ENCODE measurements at regions not wholly inside any gene's neighbourhood (a gene's known extent, or its start where the extent isn't known, plus 50 kb on each side); places are given as distances from the start of the nearest gene placed in this dataset.

DNA sequence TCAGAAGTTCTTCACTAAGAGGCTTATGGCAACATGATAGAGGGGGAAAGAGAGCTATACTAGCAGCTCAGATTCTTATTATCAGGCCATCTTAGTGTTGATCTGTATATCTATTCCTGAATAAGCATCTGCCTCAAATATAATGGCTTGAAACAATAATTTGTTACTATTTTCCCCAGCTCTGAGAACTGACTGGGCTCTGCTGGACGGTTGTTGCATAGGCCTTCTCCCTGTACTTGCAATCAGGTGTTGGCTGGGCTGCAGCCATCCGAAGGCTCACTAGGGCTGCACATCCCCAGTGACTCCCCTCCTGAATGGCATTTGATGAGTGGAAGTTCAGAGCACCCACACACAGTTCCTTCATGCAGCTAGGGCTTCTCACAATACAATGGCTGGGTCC is 116.0 kb downstream of the PROX1 start:
- Histone ChIP-seq H3K79me2 (ENCODE audit: low read depth) (no peaks in the 10 kb centered on the region), H3K27me3 (ENCODE audit: insufficient read depth, low read depth) (no peaks in the 10 kb centered on the region), H3K4me3 (no peak overlapping the region), H2AFZ (no peak overlapping the region), H3K9me2 (ENCODE audit: insufficient read depth) (no peaks in the 10 kb centered on the region), H3K4me1 (replicated peaks; ENCODE audit: insufficient read depth) (peaks cover 29% of the 10 kb centered on the region), H3F3A (ENCODE audit: insufficient read depth, low read depth) (peaks cover 14% of the 10 kb centered on the region), H3K9me3 (ENCODE audit: insufficient read depth, low read depth) (peaks cover 20% of the 10 kb centered on the region), H4K20me1 (ENCODE audit: insufficient read depth) (no peaks in the 10 kb centered on the region), H3K36me3 (ENCODE audit: low read depth) (0 out of 2 replicates have a peak, but pooled peaks cover 6% of the 10 kb centered on the region), H3K27ac (peak overlapping the region; percentile 88), H3K4me2 (peak overlapping the region; percentile 54; the same call in 1 of the 2 replicates)
- TF ChIP-seq, protein P1, sequence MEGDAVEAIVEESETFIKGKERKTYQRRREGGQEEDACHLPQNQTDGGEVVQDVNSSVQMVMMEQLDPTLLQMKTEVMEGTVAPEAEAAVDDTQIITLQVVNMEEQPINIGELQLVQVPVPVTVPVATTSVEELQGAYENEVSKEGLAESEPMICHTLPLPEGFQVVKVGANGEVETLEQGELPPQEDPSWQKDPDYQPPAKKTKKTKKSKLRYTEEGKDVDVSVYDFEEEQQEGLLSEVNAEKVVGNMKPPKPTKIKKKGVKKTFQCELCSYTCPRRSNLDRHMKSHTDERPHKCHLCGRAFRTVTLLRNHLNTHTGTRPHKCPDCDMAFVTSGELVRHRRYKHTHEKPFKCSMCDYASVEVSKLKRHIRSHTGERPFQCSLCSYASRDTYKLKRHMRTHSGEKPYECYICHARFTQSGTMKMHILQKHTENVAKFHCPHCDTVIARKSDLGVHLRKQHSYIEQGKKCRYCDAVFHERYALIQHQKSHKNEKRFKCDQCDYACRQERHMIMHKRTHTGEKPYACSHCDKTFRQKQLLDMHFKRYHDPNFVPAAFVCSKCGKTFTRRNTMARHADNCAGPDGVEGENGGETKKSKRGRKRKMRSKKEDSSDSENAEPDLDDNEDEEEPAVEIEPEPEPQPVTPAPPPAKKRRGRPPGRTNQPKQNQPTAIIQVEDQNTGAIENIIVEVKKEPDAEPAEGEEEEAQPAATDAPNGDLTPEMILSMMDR (conservative IDR thresholded peaks at IDR 0.05) = no peak
- TF ChIP-seq EZH2 (IDR thresholded peaks at IDR 0.05; ENCODE audit: low read depth) = no peak
- CTCF ChIA-PET = no interaction called here
- no peak for DNase-seq
- no TSS peak for BruUV-seq (replicated peaks)
- intact Hi-C loops (cut with micrococcal nuclease; ENCODE audit: unreplicated experiment) = no loop called here
- POLR2A ChIA-PET (ENCODE audit: unreplicated experiment) = no interaction called here

DNA sequence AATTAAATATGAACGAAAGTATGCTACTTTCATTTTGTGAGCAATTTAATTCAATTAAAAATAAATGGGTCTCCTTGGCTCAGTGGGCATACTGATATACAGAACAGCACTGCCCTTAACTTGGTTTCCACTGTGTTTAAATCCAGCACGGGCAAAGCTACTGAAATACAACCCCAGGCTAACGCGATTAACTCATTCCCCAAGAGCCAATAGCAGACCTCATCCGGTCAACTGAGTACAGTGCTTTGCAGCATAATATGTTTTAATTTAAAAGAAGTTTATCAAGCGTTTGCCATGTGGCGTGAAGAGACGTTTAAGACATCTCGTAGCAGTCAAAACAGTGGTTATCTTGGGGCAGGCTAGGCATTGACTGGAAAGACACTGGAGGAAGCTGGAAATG is 118.6 kb downstream of the PROX1 start:
- peaks cover 26% of the 10 kb centered on the region for H3K4me1 ChIP-seq (replicated peaks; ENCODE audit: insufficient read depth)
- H3K36me3 ChIP-seq (ENCODE audit: low read depth) = 0 out of 2 replicates have a peak, but pooled peaks cover 6% of the 10 kb centered on the region
- no peak for DNase-seq
- H3K4me3 ChIP-seq = no peak overlapping the region
- peaks cover 14% of the 10 kb centered on the region for H3F3A ChIP-seq (ENCODE audit: insufficient read depth, low read depth)
- no peaks in the 10 kb centered on the region for H4K20me1 ChIP-seq (ENCODE audit: insufficient read depth)
- no peaks in the 10 kb centered on the region for H3K79me2 ChIP-seq (ENCODE audit: low read depth)
- H3K9me2 ChIP-seq (ENCODE audit: insufficient read depth) = no peaks in the 10 kb centered on the region
- intact Hi-C loops (cut with micrococcal nuclease; ENCODE audit: unreplicated experiment) = no loop called here
- no peaks in the 10 kb centered on the region for H3K27me3 ChIP-seq (ENCODE audit: insufficient read depth, low read depth)
- POLR2A ChIA-PET (ENCODE audit: unreplicated experiment) = no interaction called here
- no peak overlapping the region for H3K27ac ChIP-seq
- H2AFZ ChIP-seq = no peak overlapping the region
- no TSS peak for BruUV-seq (replicated peaks)
- CTCF ChIA-PET = no interaction called here
- TF ChIP-seq, protein P1 (conservative IDR thresholded peaks at IDR 0.05) = no peak
- TF ChIP-seq EZH2 (IDR thresholded peaks at IDR 0.05; ENCODE audit: low read depth) = no peak
- peaks cover 14% of the 10 kb centered on the region for H3K9me3 ChIP-seq (ENCODE audit: insufficient read depth, low read depth)
- no peak overlapping the region for H3K4me2 ChIP-seq

DNA sequence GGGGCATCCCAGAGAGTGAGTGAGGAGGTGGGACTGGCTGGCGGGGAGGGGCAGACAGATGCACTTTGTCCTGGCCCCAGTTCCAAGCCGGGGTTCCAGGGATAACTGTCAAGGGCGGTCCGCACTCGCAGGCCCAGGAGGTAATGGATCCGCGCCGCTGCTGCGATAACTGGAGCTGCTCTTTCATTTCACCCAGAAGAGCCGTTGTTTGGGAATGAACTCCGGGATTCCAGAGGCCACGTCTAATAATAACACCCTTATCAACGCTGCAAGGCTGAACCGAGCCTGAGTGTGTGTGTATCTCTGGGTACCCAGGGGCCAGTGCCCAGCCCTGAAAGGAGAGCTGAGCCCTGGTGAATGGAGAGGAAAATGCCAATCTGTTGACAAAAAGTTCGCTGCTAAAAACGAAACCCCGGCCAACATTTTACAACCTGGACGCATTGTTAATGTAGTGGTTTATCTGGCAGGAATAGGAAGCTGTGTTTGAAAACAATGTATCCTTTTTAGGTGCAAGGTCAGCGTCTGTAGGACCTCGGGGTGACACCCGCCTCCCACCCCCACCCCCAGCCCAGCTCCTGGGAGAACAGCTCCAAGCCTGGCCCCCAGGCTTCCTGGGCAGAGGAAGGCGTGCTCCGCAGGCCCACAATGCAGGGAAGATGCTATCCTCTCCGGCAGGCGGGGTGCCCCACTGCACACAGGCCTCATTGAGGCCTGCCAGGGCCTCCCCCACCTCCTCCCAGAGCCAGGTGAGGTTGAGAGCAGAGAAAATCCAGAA is 119.7 kb downstream of the PROX1 start:
- TF ChIP-seq EZH2 (IDR thresholded peaks at IDR 0.05; ENCODE audit: low read depth) = no peak
- TF ChIP-seq, protein P1 (conservative IDR thresholded peaks at IDR 0.05) = no peak
- H3K4me1 ChIP-seq (replicated peaks; ENCODE audit: insufficient read depth) = peaks cover 15% of the 10 kb centered on the region
- H3K4me2 ChIP-seq = no peak overlapping the region
- peaks cover 13% of the 10 kb centered on the region for H3F3A ChIP-seq (ENCODE audit: insufficient read depth, low read depth)
- no peak overlapping the region for H2AFZ ChIP-seq
- intact Hi-C loops (cut with micrococcal nuclease; ENCODE audit: unreplicated experiment) = no loop called here
- ChIA-PET CTCF (no interaction called here), POLR2A (ENCODE audit: unreplicated experiment) (no interaction called here)
- peaks cover 14% of the 10 kb centered on the region for H3K9me3 ChIP-seq (ENCODE audit: insufficient read depth, low read depth)
- no peaks in the 10 kb centered on the region for H3K79me2 ChIP-seq (ENCODE audit: low read depth)
- H3K27me3 ChIP-seq (ENCODE audit: insufficient read depth, low read depth) = no peaks in the 10 kb centered on the region
- no TSS peak for BruUV-seq (replicated peaks)
- H3K27ac ChIP-seq = no peak overlapping the region
- H3K4me3 ChIP-seq = no peak overlapping the region
- H4K20me1 ChIP-seq (ENCODE audit: insufficient read depth) = no peaks in the 10 kb centered on the region
- H3K36me3 ChIP-seq (ENCODE audit: low read depth) = 0 out of 2 replicates have a peak, but pooled peaks cover 6% of the 10 kb centered on the region
- no peaks in the 10 kb centered on the region for H3K9me2 ChIP-seq (ENCODE audit: insufficient read depth)
- DNase-seq = no peak
